CD14-positive monocyte (primary cell): ENCODE measurements at regions not wholly inside any gene's neighbourhood (a gene's known extent, or its start where the extent isn't known, plus 50 kb on each side); places are given as distances from the start of the nearest gene placed in this dataset.

Source experiments
- DNase-seq, 3 donors: peaks; one replicate each; pipeline ENCODE4 v3.0.0-alpha.2; 2011 to 2022
- H2AFZ ChIP-seq: 2 replicates; pipeline ENCODE4 v1.6.0; 2012; ENCODE audit warnings: mild to moderate bottlenecking, low read depth, low read length, inconsistent platforms; ENCODE audit not compliant: insufficient read depth, poor library complexity, severe bottlenecking
- H3K27ac ChIP-seq, 2 donors: 1 replicate in 1 of 2; 2 replicates in 1 of 2; pipeline ENCODE4 v1.5.1; 2012 to 2013; ENCODE audit warnings: low read length in 2 of 2, control low read depth in 1 of 2, inconsistent platforms in 1 of 2, low read depth in 1 of 2, mild to moderate bottlenecking in 1 of 2
- H3K27me3 ChIP-seq, 2 donors: one replicate each; pipeline versions ENCODE4 v1.6.0 to v1.6.1; 2011 to 2013; ENCODE audit warnings: low read length in 2 of 2; ENCODE audit not compliant: control insufficient read depth in 2 of 2, insufficient read depth in 2 of 2
- H3K36me3 ChIP-seq, 2 donors: replicated peaks in 1 of 2; 1 replicate in 1 of 2; 2 replicates in 1 of 2; pipeline versions ENCODE4 v1.5.1 to v1.6.1; 2012 to 2013; ENCODE audit warnings: low read length in 2 of 2, control low read depth in 1 of 2, inconsistent platforms in 1 of 2, mild to moderate bottlenecking in 1 of 2; ENCODE audit not compliant: insufficient read depth in 2 of 2, control insufficient read depth in 1 of 2
- H3K4me1 ChIP-seq, 2 donors: 1 replicate in 1 of 2; 2 replicates in 1 of 2; pipeline versions ENCODE4 v1.5.1 to v1.6.1; 2012 to 2013; ENCODE audit warnings: low read length in 2 of 2, control low read depth in 1 of 2, inconsistent platforms in 1 of 2, mild to moderate bottlenecking in 1 of 2, moderate library complexity in 1 of 2; ENCODE audit not compliant: insufficient read depth in 2 of 2, control insufficient read depth in 1 of 2
- H3K4me2 ChIP-seq: replicated peaks from 2 replicates; pipeline ENCODE3; 2012; ENCODE audit warnings: low read length, moderate library complexity, mild to moderate bottlenecking; ENCODE audit not compliant: poor library complexity, severe bottlenecking; ENCODE audit errors: extremely low read depth
- H3K4me3 ChIP-seq, 3 experiments: fragments of 200-600 bp in 1 of 3; sonication (generic) in 1 of 3; replicated peaks in 1 of 3; 1 replicate in 2 of 3; 2 replicates in 1 of 3; pipeline ENCODE4 v1.5.1; 2011 to 2013; ENCODE audit warnings: low read length in 3 of 3, mild to moderate bottlenecking in 3 of 3, control low read depth in 2 of 3, low read depth in 2 of 3, inconsistent platforms in 1 of 3, moderate library complexity in 1 of 3
- H3K79me2 ChIP-seq: 2 replicates; pipeline ENCODE4 v1.6.0; 2012; ENCODE audit warnings: mild to moderate bottlenecking, control low read depth, inconsistent platforms, low read length, moderate library complexity; ENCODE audit not compliant: insufficient read depth
- H3K9ac ChIP-seq: 2 replicates; pipeline ENCODE4 v1.6.0; 2017; ENCODE audit warnings: low read length, mild to moderate bottlenecking; ENCODE audit not compliant: insufficient read depth, poor library complexity, severe bottlenecking
- H3K9me3 ChIP-seq, 2 donors: replicated peaks in 1 of 2; 1 replicate in 1 of 2; 2 replicates in 1 of 2; pipeline versions ENCODE4 v1.5.1 to v1.6.1; 2012 to 2013; ENCODE audit warnings: low read length in 2 of 2, control low read depth in 1 of 2; ENCODE audit not compliant: control insufficient read depth in 1 of 2, insufficient read depth in 1 of 2
- H4K20me1 ChIP-seq: 2 replicates; pipeline ENCODE4 v1.6.0; 2012; ENCODE audit warnings: mild to moderate bottlenecking, low read length, control low read depth, moderate library complexity; ENCODE audit not compliant: insufficient read depth
- H3K27ac Mint-ChIP-seq, 7 donors: one replicate each; pipeline ENCODE4 v1.8.0; 2020; ENCODE audit warnings: mild to moderate bottlenecking in 7 of 7, mixed read lengths in 7 of 7, moderate library complexity in 6 of 7, inconsistent platforms in 2 of 7
- H3K27me3 Mint-ChIP-seq, 3 donors: one replicate each; pipeline ENCODE4 v1.8.0; 2021 to 2022; ENCODE audit warnings: low read depth in 3 of 3, mild to moderate bottlenecking in 3 of 3, mixed read lengths in 3 of 3, moderate library complexity in 3 of 3, inconsistent platforms in 1 of 3
- H3K36me3 Mint-ChIP-seq, 2 donors: one replicate each; pipeline ENCODE4 v1.8.0; 2020; ENCODE audit warnings: mixed read lengths in 2 of 2, inconsistent platforms in 1 of 2, mild to moderate bottlenecking in 1 of 2
- H3K4me1 Mint-ChIP-seq: one replicate; pipeline ENCODE4 v1.8.0; 2020; ENCODE audit warnings: mild to moderate bottlenecking, mixed read lengths
- H3K4me3 Mint-ChIP-seq, 2 donors: one replicate each; pipeline ENCODE4 v1.8.0; 2020; ENCODE audit warnings: mild to moderate bottlenecking in 2 of 2, mixed read lengths in 2 of 2, moderate library complexity in 1 of 2
- H3K9me3 Mint-ChIP-seq, 7 donors: one replicate each; pipeline ENCODE4 v1.8.0; 2020 to 2022; ENCODE audit warnings: mixed read lengths in 7 of 7, mild to moderate bottlenecking in 6 of 7, moderate library complexity in 6 of 7, inconsistent platforms in 2 of 7
- CTCF ChIP-seq: fragments of 200-600 bp; IDR thresholded peaks from one replicate; pipeline ENCODE4 v1.8.0; 2022; ENCODE audit warnings: antibody characterized with exemption, mild to moderate bottlenecking
- WGBS: methylation state at CpG from one replicate; pipeline ENCODE4 v1.1.5; 2013; ENCODE audit warnings: missing lambda C conversion rate; ENCODE audit not compliant: insufficient coverage; 5-methylcytosine and 5-hydroxymethylcytosine counted together
- intact Hi-C, 2 donors: fragments of 100-400 bp; cut with micrococcal nuclease; formaldehyde crosslinking; loops; one replicate each; pipeline versions ENCODE4 v1.15.0 to v1.15.1; 2023

GRCh38 chr22:44599084-44599483 lies 101.1 kb upstream of the RTL6 start:
- peaks cover 0 to 4% of the 10 kb centered on the region in 2 donors for H3K36me3 Mint-ChIP-seq
- H3K36me3 ChIP-seq = no peaks in the 10 kb centered on the region
- 95% methylated on average over 8 of the region's 9 CpGs for WGBS
- H3K27me3 ChIP-seq = peaks cover 0 to 19% of the 10 kb centered on the region in 2 donors
- no peak overlapping the region for H3K27ac ChIP-seq
- TF ChIP-seq CTCF = no peak
- no peak overlapping the region for H3K4me3 ChIP-seq
- H3K4me2 ChIP-seq = no peak overlapping the region
- H3K9ac ChIP-seq = no peak overlapping the region
- no peaks in the 10 kb centered on the region for H3K9me3 ChIP-seq
- no peak for DNase-seq
- H3K27me3 Mint-ChIP-seq = peaks cover 30 to 33% (median 30%) of the 10 kb centered on the region in 3 donors
- H3K4me3 Mint-ChIP-seq = no peak overlapping the region
- H4K20me1 ChIP-seq = no peaks in the 10 kb centered on the region
- peaks cover 24 to 37% of the 10 kb centered on the region in 2 donors for H3K4me1 ChIP-seq
- no peaks in the 10 kb centered on the region for H3K79me2 ChIP-seq
- H3K9me3 Mint-ChIP-seq = peaks cover 0 to 5% (median 0%) of the 10 kb centered on the region in 7 donors
- intact Hi-C loops = no loop called here
- no peak overlapping the region for H3K27ac Mint-ChIP-seq
- H2AFZ ChIP-seq = no peak overlapping the region
- H3K4me1 Mint-ChIP-seq = peaks cover 39% of the 10 kb centered on the region

- no peak for TF ChIP-seq CTCF
- Mint-ChIP-seq H3K27ac (no peak overlapping the region), H3K4me3 (no peak overlapping the region), H3K27me3 (peaks cover 30 to 31% (median 30%) of the 10 kb centered on the region in 3 donors), H3K4me1 (peaks cover 27% of the 10 kb centered on the region), H3K36me3 (peaks cover 0 to 4% of the 10 kb centered on the region in 2 donors), H3K9me3 (peaks cover 0 to 3% (median 0%) of the 10 kb centered on the region in 7 donors)
- Histone ChIP-seq H3K9me3 (no peaks in the 10 kb centered on the region), H3K4me1 (peaks cover 9 to 22% of the 10 kb centered on the region in 2 donors), H3K27ac (no peak overlapping the region), H4K20me1 (no peaks in the 10 kb centered on the region), H2AFZ (no peak overlapping the region), H3K4me3 (no peak overlapping the region), H3K9ac (no peak overlapping the region), H3K27me3 (peaks cover 0 to 19% of the 10 kb centered on the region in 2 donors), H3K79me2 (no peaks in the 10 kb centered on the region), H3K36me3 (no peaks in the 10 kb centered on the region), H3K4me2 (no peak overlapping the region)
- WGBS = 93% methylated on average over 13 of the region's 15 CpGs
- intact Hi-C loops = no loop called here
- DNase-seq = no peak
These were observed 99.6 kb upstream of the RTL6 start for GRCh38 chr22:44597616-44598015.
